ENCODE measurements at regions not wholly inside any gene's neighbourhood (a gene's known extent, or its start where the extent isn't known, plus 50 kb on each side); places are given as distances from the start of the nearest gene placed in this dataset.

GRCh38 chr1:87922885-87923284, 594.2 kb downstream of the LMO4 start:
- peaks cover 6% of the 10 kb centered on the region for H3K27me3 ChIP-seq (ENCODE audit: insufficient read depth, poor library complexity, severe bottlenecking)
- H3K4me3 ChIP-seq (replicated peaks; ENCODE audit: insufficient read depth, low read length) = no peak overlapping the region
- H3K27ac ChIP-seq (replicated peaks) = no peak overlapping the region
- DNase-seq (ENCODE audit: low read depth in 1 of 2, low spot score in 1 of 2) = no peak
- TF ChIP-seq GABPA (IDR thresholded peaks at IDR 0.05; ENCODE audit: low read depth) (no peak), REST (IDR thresholded peaks at IDR 0.05; ENCODE audit: insufficient replicate concordance, low read depth) (no peak), CTCF (IDR thresholded peaks at IDR 0.05; ENCODE audit: insufficient read depth, low read length) (no peak), SPI1 (IDR thresholded peaks at IDR 0.05; ENCODE audit: borderline replicate concordance, low read depth) (no peak), POLR2AphosphoS5 (IDR thresholded peaks at IDR 0.05; ENCODE audit: low read depth) (no peak)

- peaks cover 2% of the 10 kb centered on the region for H3K27me3 ChIP-seq (ENCODE audit: insufficient read depth, poor library complexity, severe bottlenecking)
These were observed 597.6 kb downstream of the LMO4 start for GRCh38 chr1:87926131-87926830.

More at GRCh38 chr1:87926131-87926830, 597.6 kb downstream of the LMO4 start:
- H3K27ac ChIP-seq (replicated peaks) = no peak overlapping the region
- H3K4me3 ChIP-seq (replicated peaks; ENCODE audit: insufficient read depth, low read length) = no peak overlapping the region
- TF ChIP-seq GABPA (IDR thresholded peaks at IDR 0.05; ENCODE audit: low read depth) = no peak
- TF ChIP-seq POLR2AphosphoS5 (IDR thresholded peaks at IDR 0.05; ENCODE audit: low read depth) = no peak
- no peak for TF ChIP-seq CTCF (IDR thresholded peaks at IDR 0.05; ENCODE audit: insufficient read depth, low read length)
- TF ChIP-seq REST (IDR thresholded peaks at IDR 0.05; ENCODE audit: insufficient replicate concordance, low read depth) = no peak
- no peak for TF ChIP-seq SPI1 (IDR thresholded peaks at IDR 0.05; ENCODE audit: borderline replicate concordance, low read depth)
- no peak for DNase-seq (ENCODE audit: low read depth in 1 of 2, low spot score in 1 of 2)

Data from HL-60 (cell line).